HepG2 (cell line): ENCODE measurements at regions not wholly inside any gene's neighbourhood (a gene's known extent, or its start where the extent isn't known, plus 50 kb on each side); places are given as distances from the start of the nearest gene placed in this dataset.

Experiments used
- ATAC-seq: fragments of 200-7000 bp; cut with Tn5 transposase; 3 replicates; pipeline ENCODE4 v1.9.1; 2020; ENCODE audit warnings: mild to moderate bottlenecking, moderate library complexity
- BruUV-seq: library from RNA; stranded (reverse); fragments of 400-500 nt; replicated peaks from 2 replicates; lab custom pipeline; 2021; lab: Mats Ljungman, UMichigan
- CTCF ChIA-PET: fragments of 300-600 bp; formaldehyde crosslinking; extraction: SDS; loops from one replicate; lab custom pipeline; 2021; ENCODE audit warnings: low total read pairs, inconsistent platforms, low intra/inter-chr PET ratio; lab: Yijun Ruan, JAX
- POLR2A ChIA-PET: fragments of 350-600 bp; sonication (Branson Sonifier 250); formaldehyde crosslinking; loops from one replicate; lab custom pipeline; 2020; ENCODE audit warnings: antibody characterized with exemption, inconsistent platforms; lab: Yijun Ruan, JAX
- DNase-seq: peaks from one replicate; pipeline ENCODE4 v3.0.0-alpha.2; 2015; ENCODE audit warnings: low spot score
- FAIRE-seq: peaks from 3 replicates; lab custom pipeline; 2011; peaks lifted over from hg19 to GRCh38; lab: Jason Lieb, UNC
- H2AFZ ChIP-seq: one replicate; pipeline ENCODE4 v1.6.1; 2011; ENCODE audit warnings: low read length, inconsistent platforms
- H3K27ac ChIP-seq: fragments of 300-600 bp; 3 replicates; pipeline ENCODE4 v1.8.0; 2011; ENCODE audit warnings: mixed run types, mild to moderate bottlenecking, mixed read lengths, low read length, inconsistent platforms; ENCODE audit not compliant: insufficient read depth; ENCODE audit errors: extremely low read length
- H3K27me3 ChIP-seq, 2 experiments: fragments of 200-600 bp in 1 of 2; 2 replicates in 1 of 2; 3 replicates in 1 of 2; pipeline versions ENCODE4 v1.6.0 to v1.8.0; 2011; ENCODE audit warnings: low read length in 2 of 2, mild to moderate bottlenecking in 2 of 2, moderate library complexity in 2 of 2, inconsistent platforms in 1 of 2; ENCODE audit not compliant: insufficient read depth in 2 of 2, control insufficient read depth in 1 of 2
- H3K36me3 ChIP-seq, 2 experiments: fragments of 200-600 bp in 1 of 2; replicated peaks in 1 of 2; 2 replicates in 1 of 2; 3 replicates in 1 of 2; pipeline versions ENCODE4 v1.5.1 to v1.8.0; 2011; ENCODE audit warnings: low read length in 2 of 2, inconsistent platforms in 1 of 2; ENCODE audit not compliant: insufficient read depth in 2 of 2, control insufficient read depth in 1 of 2
- H3K4me1 ChIP-seq: 2 replicates; pipeline ENCODE4 v1.5.1; 2012; ENCODE audit warnings: low read length, inconsistent platforms; ENCODE audit not compliant: insufficient read depth
- H3K4me2 ChIP-seq: 2 replicates; pipeline ENCODE4 v1.6.0; 2011; ENCODE audit warnings: low read depth, low read length, inconsistent platforms
- H3K4me3 ChIP-seq, 3 experiments: fragments of 200-600 bp in 1 of 3; sonication (generic), shearing (Covaris generic) in 1 of 3; replicated peaks in 1 of 3; 2 replicates each; pipeline ENCODE4 v1.5.1; 2011 to 2016; ENCODE audit warnings: low read length in 3 of 3, inconsistent platforms in 2 of 3, low read depth in 2 of 3, mild to moderate bottlenecking in 2 of 3, control low read depth in 1 of 3, mixed read lengths in 1 of 3; ENCODE audit not compliant: insufficient read depth in 1 of 3
- H3K79me2 ChIP-seq: one replicate; pipeline ENCODE4 v1.6.1; 2011; ENCODE audit warnings: low read length, inconsistent platforms; ENCODE audit not compliant: insufficient read depth
- H3K9ac ChIP-seq: 2 replicates; pipeline ENCODE4 v1.6.0; 2011; ENCODE audit warnings: mild to moderate bottlenecking, low read depth, low read length, inconsistent platforms; ENCODE audit not compliant: insufficient read depth
- H3K9me3 ChIP-seq: 2 replicates; pipeline ENCODE4 v1.5.1; 2012; ENCODE audit warnings: mild to moderate bottlenecking, low read length
- H4K20me1 ChIP-seq: 2 replicates; pipeline ENCODE4 v1.6.0; 2011; ENCODE audit warnings: inconsistent platforms, mild to moderate bottlenecking, low read length, moderate library complexity; ENCODE audit not compliant: insufficient read depth
- ATF7 ChIP-seq, 2 experiments: fragments of 450-650 bp in 1 of 2; sonication (generic) in 1 of 2; formaldehyde crosslinking in 1 of 2; IDR thresholded peaks; 2 replicates each; pipeline versions ENCODE4 v1.4.0 to v1.6.1; 2016 to 2020; ENCODE audit warnings: antibody characterized with exemption in 1 of 2, mild to moderate bottlenecking in 1 of 2, missing genetic modification reagents in 1 of 2
- CC2D1A ChIP-seq: sonication (generic); formaldehyde crosslinking; IDR thresholded peaks from 2 replicates; pipeline ENCODE4 v1.8.1; 2023; ENCODE audit warnings: mild to moderate bottlenecking, missing genetic modification reagents
- CENPT ChIP-seq: sonication (generic); formaldehyde crosslinking; IDR thresholded peaks from 2 replicates; pipeline ENCODE4 v1.8.0; 2022; ENCODE audit warnings: low read depth, mild to moderate bottlenecking, moderate library complexity, missing genetic modification reagents
- HOXD1 ChIP-seq: sonication (generic); formaldehyde crosslinking; IDR thresholded peaks from 2 replicates; pipeline ENCODE4 v1.5.0; 2020; ENCODE audit warnings: missing genetic modification reagents
- PITX1 ChIP-seq: sonication (generic); formaldehyde crosslinking; IDR thresholded peaks from 2 replicates; pipeline ENCODE4 v1.5.1; 2020; ENCODE audit warnings: mild to moderate bottlenecking, missing genetic modification reagents
- STAG1 ChIP-seq: sonication (generic); formaldehyde crosslinking; IDR thresholded peaks from 2 replicates; pipeline ENCODE4 v1.4.0; 2020; ENCODE audit warnings: missing genetic modification reagents
- ZFP36L1 ChIP-seq: sonication (generic); formaldehyde crosslinking; IDR thresholded peaks from 2 replicates; pipeline ENCODE4 v1.8.0; 2022; ENCODE audit warnings: mild to moderate bottlenecking, missing genetic modification reagents, moderate library complexity
- ZNF343 ChIP-seq: sonication (generic); formaldehyde crosslinking; IDR thresholded peaks from 2 replicates; pipeline ENCODE4 v1.4.0; 2020; ENCODE audit warnings: mild to moderate bottlenecking, missing genetic modification reagents
- ZNF709 ChIP-seq: sonication (generic); formaldehyde crosslinking; IDR thresholded peaks from 2 replicates; pipeline ENCODE4 v1.5.0; 2020; ENCODE audit warnings: mild to moderate bottlenecking, missing genetic modification reagents
- ZSCAN5A ChIP-seq: sonication (generic); formaldehyde crosslinking; IDR thresholded peaks from 2 replicates; pipeline ENCODE4 v1.8.0; 2022; ENCODE audit warnings: mild to moderate bottlenecking, missing genetic modification reagents, borderline replicate concordance
- WGBS: methylation state at CpG from one replicate; pipeline ENCODE4 v1.1.6; 2017; ENCODE audit warnings: low lambda C conversion rate; 5-methylcytosine and 5-hydroxymethylcytosine counted together
- in situ Hi-C: cut with HindIII; loops from 2 replicates; pipeline ENCODE4 v1.10.0; 2017; ENCODE audit warnings: low pct_unique_long_range_greater_than_20kb; ENCODE audit not compliant: extremely low pct_ligation_motif_present
- intact Hi-C: fragments of 100-400 bp; cut with micrococcal nuclease; formaldehyde crosslinking; loops from one replicate; pipeline ENCODE4 v1.10.0; 2022; ENCODE audit not compliant: unreplicated experiment
- TF ChIP-seq, protein P1 (sequence below): sonication (generic); formaldehyde crosslinking; IDR thresholded peaks from 2 replicates; pipeline ENCODE4 v1.4.0; 2020; ENCODE audit warnings: low read depth, mild to moderate bottlenecking, missing genetic modification reagents

DNA sequence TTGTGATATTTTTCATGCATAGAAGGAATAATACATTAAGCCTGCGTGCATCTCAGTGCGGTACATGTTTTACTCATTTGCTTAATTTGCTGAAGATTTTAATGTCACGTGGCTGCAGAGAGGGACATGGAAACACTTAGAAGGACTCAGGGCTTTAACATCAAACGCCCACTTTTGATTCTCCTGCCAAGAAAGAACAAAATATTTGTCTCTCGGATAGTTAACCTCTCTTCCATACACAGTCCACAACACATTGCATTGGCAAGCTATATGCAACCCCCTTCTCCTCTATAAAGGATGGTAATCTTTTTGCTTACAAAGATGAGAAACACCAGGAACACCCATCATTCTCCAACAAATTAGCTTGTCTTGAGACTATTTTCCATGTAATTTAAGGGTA, 148.0 kb upstream of the NRP1 start:
- DNase-seq (no peak), FAIRE-seq (no peak), ATAC-seq (no peak)
- no TSS peak for BruUV-seq
- Histone ChIP-seq H3K4me3 (no peak overlapping the region), H4K20me1 (no peaks in the 10 kb centered on the region), H3K4me2 (no peak overlapping the region), H3K27me3 (no peaks in the 10 kb centered on the region), H3K27ac (no peak overlapping the region), H3K79me2 (no peaks in the 10 kb centered on the region), H2AFZ (no peak overlapping the region), H3K4me1 (peaks cover 30% of the 10 kb centered on the region), H3K9me3 (no peaks in the 10 kb centered on the region), H3K36me3 (no peaks in the 10 kb centered on the region), H3K9ac (no peak overlapping the region)
- TF ChIP-seq HOXD1 (CRISPR knock-in tag) (no peak), CC2D1A (CRISPR knock-in tag) (no peak), ZSCAN5A (no peak), ATF7 (IDR thresholded peaks at IDR 0.05) (no peak), ATF7 (CRISPR knock-in tag; IDR thresholded peaks at IDR 0.05) (no peak), ZNF709 (no peak), STAG1 (no peak), CENPT (no peak), ZFP36L1 (CRISPR knock-in tag) (no peak), PITX1 (CRISPR knock-in tag) (no peak), ZNF343 (CRISPR knock-in tag) (no peak)
- TF ChIP-seq, protein P1, sequence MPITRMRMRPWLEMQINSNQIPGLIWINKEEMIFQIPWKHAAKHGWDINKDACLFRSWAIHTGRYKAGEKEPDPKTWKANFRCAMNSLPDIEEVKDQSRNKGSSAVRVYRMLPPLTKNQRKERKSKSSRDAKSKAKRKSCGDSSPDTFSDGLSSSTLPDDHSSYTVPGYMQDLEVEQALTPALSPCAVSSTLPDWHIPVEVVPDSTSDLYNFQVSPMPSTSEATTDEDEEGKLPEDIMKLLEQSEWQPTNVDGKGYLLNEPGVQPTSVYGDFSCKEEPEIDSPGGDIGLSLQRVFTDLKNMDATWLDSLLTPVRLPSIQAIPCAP (CRISPR knock-in tag) = no peak
- intact Hi-C loops (loop anchor here (10.0 kb wide), 1 partner anchor 312 kb away; no protein-coding TSS in a partner anchor), in situ Hi-C loops (no loop called here)
- ChIA-PET CTCF (no interaction called here), POLR2A (no interaction called here)
- 74% methylated on average over 5 of the region's 5 CpGs for WGBS
